Endothelial cell of umbilical vein (primary cell): ENCODE measurements at regions not wholly inside any gene's neighbourhood (a gene's known extent, or its start where the extent isn't known, plus 50 kb on each side); places are given as distances from the start of the nearest gene placed in this dataset.

Experiments used
- BruUV-seq: library from RNA; stranded (reverse); fragments of 400-500 nt; replicated peaks from 2 replicates; lab custom pipeline; 2021; lab: Mats Ljungman, UMichigan
- CTCF ChIA-PET: fragments of 300-600, 350-600 bp; sonication (Branson Sonifier 250); formaldehyde crosslinking; loops from one replicate; lab custom pipeline; 2021; ENCODE audit warnings: antibody characterized with exemption, inconsistent platforms; lab: Charles Lee
- POLR2A ChIA-PET: fragments of 300-600, 350-600 bp; sonication (Branson Sonifier 250); formaldehyde crosslinking; loops from one replicate; lab custom pipeline; 2021; ENCODE audit warnings: antibody characterized with exemption, inconsistent platforms; lab: Charles Lee
- DNase-seq: peaks from one replicate; pipeline ENCODE4 v3.0.0-alpha.2; 2011; ENCODE audit warnings: low read depth, low spot score
- FAIRE-seq: peaks from 2 replicates; lab custom pipeline; 2011; peaks lifted over from hg19 to GRCh38; lab: Jason Lieb, UNC
- H2AFZ ChIP-seq: 2 replicates; pipeline ENCODE4 v1.6.0; 2012; ENCODE audit warnings: low read depth, low read length, control low read depth, inconsistent platforms
- H3K27ac ChIP-seq: 2 replicates; pipeline ENCODE4 v1.5.1; 2011; ENCODE audit warnings: low read depth, mild to moderate bottlenecking, control low read depth, low read length, moderate library complexity; ENCODE audit not compliant: insufficient read depth
- H3K27me3 ChIP-seq, 2 experiments: 2 replicates each; pipeline versions ENCODE4 v1.6.0 to v1.6.1; 2011; ENCODE audit warnings: low read length in 2 of 2, mixed read lengths in 1 of 2; ENCODE audit not compliant: control insufficient read depth in 2 of 2, insufficient read depth in 2 of 2
- H3K36me3 ChIP-seq, 2 experiments: 2 replicates in 1 of 2; 3 replicates in 1 of 2; pipeline ENCODE4 v1.5.1; 2011; ENCODE audit warnings: low read length in 2 of 2, mild to moderate bottlenecking in 1 of 2, moderate library complexity in 1 of 2; ENCODE audit not compliant: control insufficient read depth in 2 of 2, insufficient read depth in 2 of 2; ENCODE audit errors: extremely low read depth in 1 of 2
- H3K4me1 ChIP-seq: 3 replicates; pipeline ENCODE4 v1.5.1; 2011; ENCODE audit warnings: mild to moderate bottlenecking, low read length; ENCODE audit not compliant: control insufficient read depth, insufficient read depth; ENCODE audit errors: extremely low read depth
- H3K4me2 ChIP-seq: 2 replicates; pipeline ENCODE4 v1.6.1; 2011; ENCODE audit warnings: low read length, control low read depth, mixed read lengths; ENCODE audit not compliant: insufficient read depth
- H3K4me3 ChIP-seq, 3 experiments: fragments of 200-600 bp in 1 of 3; sonication (generic), shearing (Covaris generic) in 1 of 3; replicated peaks in 1 of 3; 2 replicates each; pipeline ENCODE4 v1.5.1; 2011 to 2016; ENCODE audit warnings: control low read depth in 3 of 3, low read length in 3 of 3, mild to moderate bottlenecking in 2 of 3, inconsistent platforms in 1 of 3, low read depth in 1 of 3, moderate library complexity in 1 of 3; ENCODE audit not compliant: insufficient read depth in 1 of 3
- H3K79me2 ChIP-seq: 2 replicates; pipeline ENCODE4 v1.6.0; 2012; ENCODE audit warnings: low read length, inconsistent platforms; ENCODE audit not compliant: control insufficient read depth, insufficient read depth
- H3K9ac ChIP-seq: replicated peaks from 2 replicates; pipeline ENCODE3; 2011; ENCODE audit warnings: low read length, control low read depth; ENCODE audit not compliant: insufficient read depth; ENCODE audit errors: extremely low read depth
- H3K9me1 ChIP-seq: replicated peaks from 3 replicates; pipeline ENCODE4 v1.6.0; 2011; ENCODE audit warnings: mild to moderate bottlenecking, low read length; ENCODE audit not compliant: control insufficient read depth, insufficient read depth; ENCODE audit errors: extremely low read depth
- H3K9me3 ChIP-seq: replicated peaks from 2 replicates; pipeline ENCODE4 v1.5.1; 2012; ENCODE audit warnings: low read length, inconsistent platforms; ENCODE audit not compliant: control insufficient read depth, insufficient read depth
- H4K20me1 ChIP-seq: replicated peaks from 2 replicates; pipeline ENCODE3; 2011; ENCODE audit warnings: mild to moderate bottlenecking, low read length; ENCODE audit not compliant: control insufficient read depth, insufficient read depth; ENCODE audit errors: extremely low read depth
- CTCF ChIP-seq, 2 donors: IDR thresholded peaks; 1 replicate in 1 of 2; 2 replicates in 1 of 2; pipeline ENCODE4 v1.5.1; 2011; ENCODE audit warnings: low read length in 2 of 2, mild to moderate bottlenecking in 2 of 2, moderate library complexity in 2 of 2, control low read depth in 1 of 2, inconsistent platforms in 1 of 2, low read depth in 1 of 2; ENCODE audit not compliant: insufficient read depth in 1 of 2; ENCODE audit errors: extremely low read depth in 1 of 2
- EZH2 ChIP-seq: IDR thresholded peaks from 2 replicates; pipeline ENCODE4 v1.6.1; 2012; ENCODE audit warnings: borderline replicate concordance, low read depth, mild to moderate bottlenecking, moderate library complexity, low read length, inconsistent platforms; ENCODE audit not compliant: severe bottlenecking
- FOS ChIP-seq: IDR thresholded peaks from 2 replicates; pipeline ENCODE4 v1.6.1; 2011; ENCODE audit warnings: mild to moderate bottlenecking, low read length, moderate library complexity, borderline replicate concordance; ENCODE audit not compliant: insufficient read depth
- GATA2 ChIP-seq: IDR thresholded peaks from 2 replicates; pipeline ENCODE4 v1.7.0; 2011; ENCODE audit warnings: low read depth, mild to moderate bottlenecking, moderate library complexity, mixed read lengths, low read length; ENCODE audit not compliant: insufficient read length, insufficient read depth
- JUN ChIP-seq: IDR thresholded peaks from 2 replicates; pipeline ENCODE4 v1.6.1; 2011; ENCODE audit warnings: borderline replicate concordance, low read depth; ENCODE audit not compliant: insufficient read length, insufficient read depth
- MYC ChIP-seq: IDR thresholded peaks from one replicate; pipeline ENCODE4 v1.6.1; 2011; ENCODE audit warnings: mild to moderate bottlenecking, low read depth, low read length
- POLR2A ChIP-seq: IDR thresholded peaks from 2 replicates; pipeline ENCODE4 v1.6.1; 2012; ENCODE audit warnings: low read depth, mild to moderate bottlenecking, control low read depth, low read length
- POLR2AphosphoS5 ChIP-seq: IDR thresholded peaks from 2 replicates; pipeline ENCODE4 v1.6.1; 2012; ENCODE audit warnings: low read depth, mild to moderate bottlenecking, control low read depth, low read length, moderate library complexity; ENCODE audit not compliant: insufficient read depth
- dilution Hi-C: fragments of 300-500 bp; cut with MboI; formaldehyde crosslinking; loops from one replicate; pipeline ENCODE4 v1.15.0; 2019; ENCODE audit warnings: low sequenced_read_pairs; ENCODE audit not compliant: extremely low pct_ligation_motif_present
- intact Hi-C: fragments of 100-400 bp; cut with micrococcal nuclease; formaldehyde crosslinking; loops from one replicate; pipeline ENCODE4 v1.10.0; 2022
- TF ChIP-seq, protein P1 (sequence below): IDR thresholded peaks from 2 replicates; pipeline ENCODE4 v1.6.1; 2011; ENCODE audit not compliant: insufficient read depth, insufficient read length

GRCh38 chr6:140976806-140977205, 1155.9 kb upstream of the GJE1 start:
- intact Hi-C loops: no loop called here
- no peaks in the 10 kb centered on the region for H3K9me1 ChIP-seq
- no peaks in the 10 kb centered on the region for H3K9me3 ChIP-seq
- no peak overlapping the region for H3K9ac ChIP-seq
- peaks cover 14% of the 10 kb centered on the region for H3K4me1 ChIP-seq
- TF ChIP-seq FOS (no peak), MYC (no peak), EZH2 (no peak), JUN (no peak), CTCF (IDR thresholded peaks at IDR 0.05; ENCODE audit: extremely low read depth in 1 of 2, insufficient read depth in 1 of 2, low read depth in 1 of 2, low read length in 2 of 2) (no peak), GATA2 (no peak), POLR2A (no peak), POLR2AphosphoS5 (no peak)
- TF ChIP-seq, protein P1, sequence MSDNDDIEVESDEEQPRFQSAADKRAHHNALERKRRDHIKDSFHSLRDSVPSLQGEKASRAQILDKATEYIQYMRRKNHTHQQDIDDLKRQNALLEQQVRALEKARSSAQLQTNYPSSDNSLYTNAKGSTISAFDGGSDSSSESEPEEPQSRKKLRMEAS: no peak
- dilution Hi-C loops: no loop called here
- H3K79me2 ChIP-seq: no peaks in the 10 kb centered on the region
- H3K27ac ChIP-seq: no peak overlapping the region
- H3K36me3 ChIP-seq: no peaks in the 10 kb centered on the region
- BruUV-seq: no TSS peak
- ChIA-PET POLR2A (no interaction called here), CTCF (no interaction called here)
- H3K4me3 ChIP-seq: no peak overlapping the region
- DNase-seq (no peak), FAIRE-seq (no peak)
- no peak overlapping the region for H3K4me2 ChIP-seq
- H3K27me3 ChIP-seq: no peaks in the 10 kb centered on the region
- H2AFZ ChIP-seq: no peak overlapping the region
- H4K20me1 ChIP-seq: no peaks in the 10 kb centered on the region
